IMR-90 (cell line): ENCODE measurements at regions not wholly inside any gene's neighbourhood (a gene's known extent, or its start where the extent isn't known, plus 50 kb on each side); places are given as distances from the start of the nearest gene placed in this dataset.

Experiments
- ATAC-seq: fragments of 200-7000 bp; cut with Tn5 transposase; 2 replicates; pipeline ENCODE4 v1.9.1; 2020; ENCODE audit warnings: low read depth, mild to moderate bottlenecking, moderate library complexity
- BruUV-seq: library from RNA; stranded (reverse); fragments of 400-500 nt; replicated peaks from 2 replicates; lab custom pipeline; 2021; lab: Mats Ljungman, UMichigan
- CTCF ChIA-PET: fragments of 300-600 bp; formaldehyde crosslinking; extraction: SDS; loops from one replicate; lab custom pipeline; 2021; ENCODE audit warnings: antibody characterized with exemption; lab: Yijun Ruan, JAX
- POLR2A ChIA-PET: fragments of 300-600 bp; sonication (Branson Sonifier 250); formaldehyde crosslinking; loops from one replicate; lab custom pipeline; 2022; ENCODE audit warnings: antibody characterized with exemption; ENCODE audit not compliant: unreplicated experiment; lab: Charles Lee
- DNase-seq: peaks from one replicate; pipeline ENCODE4 v3.0.0; 2013
- H2AFZ ChIP-seq: replicated peaks from 2 replicates; pipeline ENCODE3; 2013; ENCODE audit warnings: low read length, mild to moderate bottlenecking; ENCODE audit not compliant: poor library complexity
- H2AK5ac ChIP-seq: 2 replicates; pipeline ENCODE4 v1.6.1; 2013; ENCODE audit warnings: low read depth, low read length, inconsistent platforms
- H2AK9ac ChIP-seq: replicated peaks from 2 replicates; pipeline ENCODE3; 2013; ENCODE audit warnings: mild to moderate bottlenecking, low read depth, low read length, moderate library complexity; ENCODE audit not compliant: poor library complexity
- H2BK120ac ChIP-seq: 2 replicates; pipeline ENCODE4 v1.6.1; 2013; ENCODE audit warnings: low read depth, low read length, inconsistent platforms
- H2BK15ac ChIP-seq: 3 replicates; pipeline ENCODE4 v1.6.1; 2013; ENCODE audit warnings: low read depth, low read length, inconsistent platforms
- H2BK20ac ChIP-seq: 2 replicates; pipeline ENCODE4 v1.6.1; 2013; ENCODE audit warnings: low read depth, mild to moderate bottlenecking, inconsistent platforms, low read length, moderate library complexity
- H2BK5ac ChIP-seq: 2 replicates; pipeline ENCODE4 v1.6.1; 2013; ENCODE audit warnings: mild to moderate bottlenecking, low read depth, low read length, inconsistent platforms; ENCODE audit not compliant: poor library complexity, severe bottlenecking
- H3K14ac ChIP-seq: replicated peaks from 2 replicates; pipeline ENCODE4 v1.6.1; 2013; ENCODE audit warnings: low read depth, low read length, inconsistent platforms
- H3K18ac ChIP-seq: 2 replicates; pipeline ENCODE4 v1.6.1; 2013; ENCODE audit warnings: low read depth, low read length, control low read depth
- H3K23ac ChIP-seq: 2 replicates; pipeline ENCODE4 v1.6.1; 2013; ENCODE audit warnings: low read depth, low read length, inconsistent platforms
- H3K27ac ChIP-seq: 2 replicates; pipeline ENCODE4 v1.5.1; 2013; ENCODE audit warnings: mild to moderate bottlenecking, control low read depth, low read length; ENCODE audit not compliant: insufficient read depth
- H3K27me3 ChIP-seq: 2 replicates; pipeline ENCODE4 v1.6.1; 2013; ENCODE audit warnings: low read length; ENCODE audit not compliant: control insufficient read depth, insufficient read depth
- H3K36me3 ChIP-seq: 2 replicates; pipeline ENCODE4 v1.6.1; 2013; ENCODE audit warnings: low read length, mixed read lengths; ENCODE audit not compliant: control insufficient read depth, insufficient read depth
- H3K4ac ChIP-seq: 2 replicates; pipeline ENCODE4 v1.6.1; 2013; ENCODE audit warnings: low read depth, low read length, inconsistent platforms
- H3K4me1 ChIP-seq: 2 replicates; pipeline ENCODE4 v1.6.1; 2013; ENCODE audit warnings: low read length, mixed read lengths; ENCODE audit not compliant: control insufficient read depth, insufficient read depth
- H3K4me2 ChIP-seq: 2 replicates; pipeline ENCODE4 v1.6.1; 2013; ENCODE audit warnings: low read depth, mild to moderate bottlenecking, control low read depth, low read length, moderate library complexity
- H3K4me3 ChIP-seq: 2 replicates; pipeline ENCODE4 v1.5.1; 2013; ENCODE audit warnings: low read depth, mild to moderate bottlenecking, control low read depth, low read length, moderate library complexity; ENCODE audit not compliant: insufficient read depth
- H3K56ac ChIP-seq: 2 replicates; pipeline ENCODE4 v1.6.1; 2013; ENCODE audit warnings: low read length, inconsistent platforms; ENCODE audit not compliant: insufficient read depth; ENCODE audit errors: extremely low read depth
- H3K79me1 ChIP-seq, 2 experiments: 2 replicates each; pipeline ENCODE4 v1.6.1; 2013; ENCODE audit warnings: low read length in 2 of 2, inconsistent platforms in 1 of 2, low read depth in 1 of 2
- H3K9ac ChIP-seq: 2 replicates; pipeline ENCODE4 v1.6.1; 2013; ENCODE audit warnings: low read depth, low read length, control low read depth
- H3K9me1 ChIP-seq: 2 replicates; pipeline ENCODE4 v1.6.1; 2013; ENCODE audit warnings: low read length, inconsistent platforms; ENCODE audit not compliant: insufficient read depth
- H3K9me3 ChIP-seq: 2 replicates; pipeline ENCODE4 v1.6.1; 2013; ENCODE audit warnings: low read length; ENCODE audit not compliant: control insufficient read depth, insufficient read depth
- H4K20me1 ChIP-seq: 2 replicates; pipeline ENCODE4 v1.6.1; 2013; ENCODE audit warnings: low read length, inconsistent platforms; ENCODE audit not compliant: insufficient read depth
- H4K5ac ChIP-seq: 2 replicates; pipeline ENCODE4 v1.6.1; 2013; ENCODE audit warnings: mild to moderate bottlenecking, low read depth, low read length, control low read depth
- H4K8ac ChIP-seq, 2 experiments: 2 replicates each; pipeline ENCODE4 v1.6.1; 2013; ENCODE audit warnings: low read depth in 2 of 2, low read length in 2 of 2, control low read depth in 1 of 2, inconsistent platforms in 1 of 2
- H4K91ac ChIP-seq: 2 replicates; pipeline ENCODE4 v1.6.1; 2013; ENCODE audit warnings: low read depth, low read length, inconsistent platforms; ENCODE audit not compliant: insufficient read depth
- MXI1 ChIP-seq: IDR thresholded peaks from 2 replicates; pipeline ENCODE4 v1.6.1; 2012; ENCODE audit warnings: low read depth, mild to moderate bottlenecking, low read length, moderate library complexity, borderline replicate concordance
- RAD21 ChIP-seq: IDR thresholded peaks from 2 replicates; pipeline ENCODE4 v1.6.1; 2012; ENCODE audit warnings: low read length, improper control_type of control experiment
- USF2 ChIP-seq: fragments of 150-350 bp; IDR thresholded peaks from 2 replicates; pipeline ENCODE4 v1.6.1; 2017; ENCODE audit warnings: mild to moderate bottlenecking, antibody characterized with exemption, low read length, low read depth
- WGBS, 2 experiments: methylation state at CpG; one replicate each; pipeline versions ENCODE4 v1.1.5 to v1.1.7; 2013; ENCODE audit warnings: missing lambda C conversion rate in 2 of 2; ENCODE audit not compliant: insufficient read length in 1 of 2; ENCODE audit errors: extremely low coverage in 2 of 2; 5-methylcytosine and 5-hydroxymethylcytosine counted together
- dilution Hi-C: fragments of 300-500 bp; cut with HindIII; formaldehyde crosslinking; loops from one replicate; pipeline ENCODE4 v1.14.3; 2018; ENCODE audit warnings: low sequenced_read_pairs; ENCODE audit not compliant: unreplicated experiment
- in situ Hi-C: fragments of 300-500 bp; cut with MboI; formaldehyde crosslinking; loops from 3 replicates; pipeline ENCODE4 v1.14.3; 2019; ENCODE audit warnings: low sequenced_read_pairs, inconsistent platforms, mixed read lengths
- intact Hi-C: fragments of 100-400 bp; cut with micrococcal nuclease; formaldehyde crosslinking; loops from 2 replicates; pipeline ENCODE4 v1.10.0; 2022

GRCh38 chr11:20293531-20293930 is 70.0 kb upstream of the HTATIP2 start:
- Histone ChIP-seq H3K9ac (no peak overlapping the region), H3K23ac (no peak overlapping the region), H2BK120ac (no peak overlapping the region), H3K4ac (no peak overlapping the region), H3K27ac (no peak overlapping the region), H3K18ac (no peak overlapping the region), H4K5ac (no peak overlapping the region), H3K27me3 (no peaks in the 10 kb centered on the region), H2BK15ac (no peak overlapping the region), H3K79me1 (no peaks in the 10 kb centered on the region), H4K91ac (no peak overlapping the region), H3K9me3 (no peaks in the 10 kb centered on the region), H3K4me2 (no peak overlapping the region), H3K4me1 (no peaks in the 10 kb centered on the region), H2AK5ac (no peak overlapping the region), H3K36me3 (no peaks in the 10 kb centered on the region), H4K8ac (no peak overlapping the region), H4K20me1 (no peaks in the 10 kb centered on the region), H3K9me1 (no peaks in the 10 kb centered on the region), H3K56ac (no peak overlapping the region), H2AK9ac (no peak overlapping the region), H3K4me3 (no peak overlapping the region), H3K14ac (no peak overlapping the region), H2BK5ac (no peak overlapping the region), H2BK20ac (no peak overlapping the region), H2AFZ (no peak overlapping the region)
- ATAC-seq = no peak
- POLR2A ChIA-PET = no interaction called here
- intact Hi-C loops = no loop called here
- no peak for DNase-seq
- TF ChIP-seq USF2 (no peak), MXI1 (no peak), RAD21 (no peak)
- dilution Hi-C loops = no loop called here
- BruUV-seq = no TSS peak
- WGBS, 2 experiments = no CpG with 5 or more reads among the region's 1 CpG
- in situ Hi-C loops = no loop called here
- CTCF ChIA-PET = no interaction called here
